ENCODE measurements at regions not wholly inside any gene's neighbourhood (a gene's known extent, or its start where the extent isn't known, plus 50 kb on each side); places are given as distances from the start of the nearest gene placed in this dataset.

GRCh38 chrX:140848800-140849199, 139.2 kb downstream of the LINC00632 start:
- DNase-seq (ENCODE audit: low spot score): no peak

GRCh38 chrX:140860718-140861117, 141.7 kb upstream of the SPANXB1 start:
- no peak for DNase-seq (ENCODE audit: low spot score)

- no peak for DNase-seq (ENCODE audit: low spot score)
Observed at GRCh38 chrX:140866446-140866845, 135.9 kb upstream of the SPANXB1 start.

- no peak for DNase-seq (ENCODE audit: low spot score)
Observed at GRCh38 chrX:140912606-140913005, 89.8 kb upstream of the SPANXB1 start.

- no peak for DNase-seq (ENCODE audit: low spot score)
Observed at GRCh38 chrX:140913802-140914501, 88.4 kb upstream of the SPANXB1 start.

GRCh38 chrX:140916872-140917271, 85.5 kb upstream of the SPANXB1 start:
- no peak for DNase-seq (ENCODE audit: low spot score)

GRCh38 chrX:140917354-140918115, 84.9 kb upstream of the SPANXB1 start:
- DNase-seq (ENCODE audit: low spot score): no peak

- peak; percentile 25 for DNase-seq (ENCODE audit: low spot score)
Observed at GRCh38 chrX:140918398-140919038, 83.9 kb upstream of the SPANXB1 start.

GRCh38 chrX:140920416-140920815, 82.0 kb upstream of the SPANXB1 start:
- no peak for DNase-seq (ENCODE audit: low spot score)

- no peak for DNase-seq (ENCODE audit: low spot score)
Observed at GRCh38 chrX:140923118-140923517, 79.3 kb upstream of the SPANXB1 start.

GRCh38 chrX:140928739-140929138, 73.7 kb upstream of the SPANXB1 start:
- DNase-seq (ENCODE audit: low spot score): no peak

- no peak for DNase-seq (ENCODE audit: low spot score)
Observed at GRCh38 chrX:140933016-140933415, 69.4 kb upstream of the SPANXB1 start.

GRCh38 chrX:140933874-140934655, 68.3 kb upstream of the SPANXB1 start:
- DNase-seq (ENCODE audit: low spot score): no peak

GRCh38 chrX:140943513-140943912, 58.9 kb upstream of the SPANXB1 start:
- no peak for DNase-seq (ENCODE audit: low spot score)

- DNase-seq (ENCODE audit: low spot score): no peak
Observed at GRCh38 chrX:140944710-140945109, 57.7 kb upstream of the SPANXB1 start.

GRCh38 chrX:140948827-140949226, 53.6 kb upstream of the SPANXB1 start:
- DNase-seq (ENCODE audit: low spot score): no peak

- DNase-seq (ENCODE audit: low spot score): no peak
Observed at GRCh38 chrX:140949233-140949632, 53.2 kb upstream of the SPANXB1 start.

Measured in CD4-positive, alpha-beta T cell treated with Interleukin-6 at 100 ng/mL for 8 hours (primary cell).